ENCODE measurements at regions not wholly inside any gene's neighbourhood (a gene's known extent, or its start where the extent isn't known, plus 50 kb on each side); places are given as distances from the start of the nearest gene placed in this dataset.
"Not testable (repeated sequence)": the region's sequence is repeated elsewhere in the genome, so short reads cannot be mapped to it uniquely, and the experiment has no call there.

DNA sequence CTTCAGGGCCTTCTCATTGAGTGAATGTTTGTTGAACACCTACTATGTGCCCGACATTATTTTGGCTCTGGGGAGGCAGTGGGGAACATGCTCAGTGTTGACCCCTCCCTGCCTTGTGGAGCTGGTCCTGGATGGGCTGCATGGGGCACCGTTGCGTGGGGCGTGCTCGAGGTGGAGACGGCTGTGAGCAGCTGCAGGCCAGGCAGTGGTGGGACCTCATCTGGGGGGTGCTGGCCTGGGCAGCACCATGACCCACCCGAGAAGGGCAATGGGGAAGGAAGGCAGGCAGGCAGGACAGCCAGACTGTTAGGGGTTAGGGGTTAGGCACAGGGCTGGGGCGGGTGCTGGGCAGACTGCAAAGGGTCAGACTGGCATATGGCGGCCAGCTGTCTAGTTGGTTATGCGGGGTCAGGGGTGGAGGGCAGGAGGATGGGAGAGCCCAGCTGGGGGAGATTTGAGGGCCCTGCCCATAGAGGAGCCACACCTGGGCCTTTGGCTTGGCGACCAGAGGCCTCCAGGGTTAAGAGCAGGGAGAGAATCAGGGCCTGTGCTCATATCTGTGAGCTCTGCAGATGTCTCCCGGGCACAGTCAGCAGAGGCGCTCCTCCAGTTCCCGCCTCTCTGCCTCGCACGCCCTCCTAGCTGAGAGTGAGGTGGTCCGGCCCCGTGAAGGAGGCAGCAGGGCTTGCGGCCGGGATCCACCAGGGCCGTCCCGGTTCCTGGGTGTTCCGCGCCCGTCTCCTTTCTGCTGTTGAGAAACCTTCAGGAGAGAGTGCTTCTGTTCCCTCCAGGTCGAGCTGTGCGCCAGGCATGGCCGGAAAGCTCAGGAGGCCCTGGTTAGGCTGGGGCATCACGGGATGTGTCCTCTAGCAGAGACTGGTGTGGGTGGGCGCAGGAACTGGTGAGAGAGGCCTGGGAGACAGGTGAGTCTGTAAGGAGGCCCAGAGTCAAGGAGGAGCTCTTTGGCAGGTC lies 73.3 kb downstream of the RGS12 start:
- no peak for DNase-seq

- DNase-seq: no peak
Measured at GRCh38 chr4:3366893-3367775, 74.3 kb downstream of the RGS12 start.

DNA sequence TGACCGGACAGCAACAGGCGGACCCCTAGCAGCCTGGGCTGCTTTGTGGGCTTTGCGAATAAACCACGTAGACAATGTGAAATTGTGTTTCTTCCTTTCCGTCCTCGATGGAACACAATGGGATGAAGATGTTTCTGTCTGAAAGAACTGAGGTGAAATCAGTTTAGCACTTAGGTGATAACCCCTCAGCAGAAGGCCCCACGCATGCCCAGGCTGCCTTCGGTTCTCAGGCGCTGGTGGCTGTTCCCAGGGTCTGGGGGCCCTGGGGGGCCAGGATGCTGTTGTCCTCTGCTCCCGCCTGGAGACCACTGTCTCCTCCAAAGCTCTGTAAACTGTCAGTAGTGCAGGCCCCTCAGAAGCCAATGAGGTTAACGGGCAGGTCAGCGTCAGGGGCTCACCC lies 73.9 kb upstream of the HGFAC start:
- no peak for DNase-seq

DNA sequence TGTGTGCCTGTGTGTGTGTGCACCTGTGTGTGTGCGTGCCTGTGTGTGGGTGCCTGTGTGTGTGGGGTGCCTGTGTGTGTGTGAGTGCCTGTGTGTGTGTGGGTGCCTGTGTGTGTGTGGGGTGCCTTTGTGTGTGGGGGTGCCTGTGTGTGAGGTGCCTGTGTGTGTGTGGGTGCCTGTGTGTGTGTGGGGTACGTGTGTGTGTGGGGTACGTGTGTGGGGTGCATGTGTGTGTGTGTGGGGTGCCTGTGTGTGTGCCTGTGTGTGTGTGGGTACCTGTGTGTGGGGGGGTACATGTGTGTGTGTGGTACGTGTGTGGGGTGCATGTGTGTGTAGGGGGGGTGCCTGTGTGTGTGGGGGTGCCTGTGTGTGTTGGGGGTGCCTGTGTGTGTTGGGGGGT lies 73.4 kb upstream of the HGFAC start:
- no peak for DNase-seq

- no peak for DNase-seq
Measured at GRCh38 chr4:3368841-3369760, 72.7 kb upstream of the HGFAC start.

- peak; percentile 88 for DNase-seq
Measured at GRCh38 chr4:3369781-3370674, 71.7 kb upstream of the HGFAC start.

GRCh38 chr4:3371033-3372001 lies 70.5 kb upstream of the HGFAC start:
- no peak for DNase-seq

GRCh38 chr4:3372264-3372932 lies 69.4 kb upstream of the HGFAC start:
- DNase-seq: no peak

- DNase-seq: no peak
Measured at GRCh38 chr4:3372933-3373465, 68.8 kb upstream of the HGFAC start.

DNA sequence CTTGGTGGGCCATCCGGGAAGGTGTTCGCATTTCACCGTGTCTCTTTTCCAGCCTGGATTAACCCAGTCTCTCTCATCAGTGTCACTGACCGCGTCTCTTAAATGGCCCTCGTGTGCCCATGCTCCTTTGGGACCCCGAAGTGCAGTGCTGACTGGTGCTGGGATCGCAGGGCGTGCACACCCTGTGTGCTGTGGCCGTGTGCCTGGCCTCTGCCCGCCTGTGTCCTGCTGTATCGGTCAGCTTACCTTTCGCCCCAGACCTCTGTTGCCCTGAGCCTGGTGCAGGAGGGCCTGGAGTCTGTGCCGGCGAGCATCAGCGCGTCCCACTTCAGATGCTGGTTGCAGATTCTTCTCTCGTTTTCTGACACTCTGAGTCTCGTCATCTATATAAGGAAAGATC lies 68.3 kb upstream of the HGFAC start:
- no peak for DNase-seq

GRCh38 chr4:3374011-3374645 lies 67.6 kb upstream of the HGFAC start:
- DNase-seq: no peak

DNA sequence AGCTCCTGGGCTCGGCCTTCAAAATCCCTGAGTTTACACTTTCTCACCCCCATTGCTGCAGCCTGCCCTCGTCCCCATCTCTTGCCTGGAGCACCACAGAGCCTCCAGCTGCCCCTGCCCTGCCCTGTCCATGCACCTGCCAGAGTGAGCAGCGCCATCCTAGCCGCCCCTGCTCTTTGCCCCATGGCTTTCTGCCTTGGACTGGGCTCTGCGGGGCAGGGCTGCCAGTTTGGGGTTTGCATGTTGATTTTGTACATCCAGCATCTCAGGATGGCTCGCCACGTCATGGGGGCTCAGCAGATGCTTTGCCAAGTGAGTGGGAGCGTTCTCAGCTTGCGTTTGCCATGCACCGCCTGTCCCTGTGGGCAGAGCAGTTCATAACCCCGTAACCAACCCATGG lies 67.1 kb upstream of the HGFAC start:
- DNase-seq: no peak

DNA sequence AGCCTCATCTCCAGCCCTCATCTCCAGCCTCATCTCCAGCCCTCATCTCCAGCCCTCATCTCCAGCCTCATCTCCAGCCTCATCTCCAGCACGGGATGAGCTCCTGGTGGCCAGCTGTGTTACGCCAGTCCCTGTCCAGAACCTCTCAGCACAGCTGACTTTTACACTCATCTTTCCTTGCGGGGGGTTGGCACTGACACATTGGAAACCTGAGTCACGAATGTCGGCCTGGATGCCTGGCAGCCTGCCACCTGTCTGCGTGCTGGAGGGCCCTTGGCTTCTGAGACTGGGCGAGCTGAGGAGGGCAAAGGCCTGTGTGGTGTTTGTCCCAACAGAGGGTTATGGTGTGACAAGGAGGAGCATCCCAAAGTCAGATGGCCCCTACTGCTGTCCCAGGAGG lies 66.1 kb upstream of the HGFAC start:
- peak; percentile 21 for DNase-seq

- no peak for DNase-seq
Measured at GRCh38 chr4:3376266-3376665, 65.5 kb upstream of the HGFAC start.

DNA sequence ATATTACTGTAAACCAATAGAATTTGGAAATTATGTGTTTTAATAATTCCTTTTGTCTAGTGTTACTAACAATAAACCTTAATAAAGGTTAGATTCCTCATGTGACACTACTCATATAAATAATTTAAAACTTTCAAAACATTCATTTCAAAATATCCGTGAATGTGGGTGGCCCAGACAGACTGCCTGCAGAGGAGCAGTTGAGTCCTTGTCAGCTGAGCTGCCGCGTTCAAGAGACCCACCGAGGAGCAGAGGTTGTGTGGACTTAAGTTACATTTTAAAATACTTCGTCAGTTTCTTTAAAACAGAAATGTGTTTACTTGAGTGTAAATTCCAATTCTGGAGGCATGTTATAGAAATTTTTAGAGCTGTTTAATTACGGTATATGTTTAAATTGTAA lies 64.2 kb upstream of the HGFAC start:
- DNase-seq: no peak

- DNase-seq: not testable (repeated sequence)
Measured at GRCh38 chr4:3380336-3380735, 61.4 kb upstream of the HGFAC start.

DNA sequence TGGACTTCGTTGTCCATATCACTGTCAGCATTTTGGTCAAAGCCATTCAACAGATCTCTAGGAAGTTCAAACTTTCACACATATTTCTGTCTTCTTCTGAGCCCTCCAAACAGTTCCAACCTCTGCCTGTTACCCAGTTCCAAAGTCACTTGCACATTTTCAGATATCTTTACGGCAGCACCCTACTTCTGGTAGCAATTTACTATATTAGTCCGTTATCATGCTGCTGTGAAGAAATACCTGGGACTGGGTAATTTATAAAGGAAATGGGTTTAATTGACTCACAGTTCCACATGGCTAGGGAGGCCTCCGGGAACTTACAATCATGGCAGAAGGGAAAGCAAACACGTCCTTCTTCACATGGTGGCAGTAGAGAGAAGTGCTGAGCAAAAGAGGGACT lies 60.6 kb upstream of the HGFAC start:
- DNase-seq: not testable (repeated sequence)

DNA sequence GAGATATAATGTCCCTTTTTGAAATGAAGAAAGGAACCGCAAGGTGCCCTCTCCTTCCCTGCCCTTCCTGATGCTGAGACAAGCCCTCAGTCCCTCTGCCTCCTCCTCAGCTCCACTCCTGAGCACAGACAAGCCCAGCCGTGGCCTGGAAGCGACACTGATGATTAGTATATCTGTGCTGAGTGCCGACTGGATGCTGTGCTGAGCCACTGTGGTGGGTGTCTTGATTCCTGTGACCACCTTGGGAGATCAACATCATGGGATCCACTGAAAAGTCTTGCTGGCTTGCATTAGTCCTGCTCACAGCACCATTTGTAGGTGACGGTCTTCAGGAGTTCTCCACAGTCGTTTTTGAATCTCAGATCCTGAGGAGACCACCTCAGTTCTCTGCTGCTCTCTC lies 59.5 kb upstream of the HGFAC start:
- no peak for DNase-seq

GRCh38 chr4:3384391-3384770 lies 57.4 kb upstream of the HGFAC start:
- DNase-seq: no peak

Measured in amniotic stem cell (primary cell).